ENCODE measurements at regions not wholly inside any gene's neighbourhood (a gene's known extent, or its start where the extent isn't known, plus 50 kb on each side); places are given as distances from the start of the nearest gene placed in this dataset.

DNA sequence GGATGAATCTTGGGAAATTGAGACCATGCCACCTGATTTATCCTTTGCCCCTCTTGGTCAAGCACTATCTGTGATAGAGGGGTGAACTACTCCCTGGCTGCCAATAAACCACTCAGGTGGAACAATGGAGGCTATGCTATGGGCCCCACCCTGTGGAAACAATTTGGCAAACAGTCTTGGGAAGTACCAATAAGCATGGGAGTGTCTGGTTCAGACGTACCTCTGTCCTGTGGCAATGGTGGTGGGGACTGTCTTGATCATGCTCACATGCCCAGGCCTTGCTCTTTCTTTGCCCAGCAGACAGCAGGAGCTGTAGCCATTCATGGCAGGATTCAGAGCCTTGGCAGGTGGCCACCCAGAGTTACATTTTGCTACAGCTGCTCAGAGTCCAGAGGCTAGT lies 658.7 kb downstream of the KCNJ3 start (continued):
- TF ChIP-seq EGR1 (IDR thresholded peaks at IDR 0.05; ENCODE audit: borderline replicate concordance, low read depth, low read length) = no peak
- TF ChIP-seq, protein P1, sequence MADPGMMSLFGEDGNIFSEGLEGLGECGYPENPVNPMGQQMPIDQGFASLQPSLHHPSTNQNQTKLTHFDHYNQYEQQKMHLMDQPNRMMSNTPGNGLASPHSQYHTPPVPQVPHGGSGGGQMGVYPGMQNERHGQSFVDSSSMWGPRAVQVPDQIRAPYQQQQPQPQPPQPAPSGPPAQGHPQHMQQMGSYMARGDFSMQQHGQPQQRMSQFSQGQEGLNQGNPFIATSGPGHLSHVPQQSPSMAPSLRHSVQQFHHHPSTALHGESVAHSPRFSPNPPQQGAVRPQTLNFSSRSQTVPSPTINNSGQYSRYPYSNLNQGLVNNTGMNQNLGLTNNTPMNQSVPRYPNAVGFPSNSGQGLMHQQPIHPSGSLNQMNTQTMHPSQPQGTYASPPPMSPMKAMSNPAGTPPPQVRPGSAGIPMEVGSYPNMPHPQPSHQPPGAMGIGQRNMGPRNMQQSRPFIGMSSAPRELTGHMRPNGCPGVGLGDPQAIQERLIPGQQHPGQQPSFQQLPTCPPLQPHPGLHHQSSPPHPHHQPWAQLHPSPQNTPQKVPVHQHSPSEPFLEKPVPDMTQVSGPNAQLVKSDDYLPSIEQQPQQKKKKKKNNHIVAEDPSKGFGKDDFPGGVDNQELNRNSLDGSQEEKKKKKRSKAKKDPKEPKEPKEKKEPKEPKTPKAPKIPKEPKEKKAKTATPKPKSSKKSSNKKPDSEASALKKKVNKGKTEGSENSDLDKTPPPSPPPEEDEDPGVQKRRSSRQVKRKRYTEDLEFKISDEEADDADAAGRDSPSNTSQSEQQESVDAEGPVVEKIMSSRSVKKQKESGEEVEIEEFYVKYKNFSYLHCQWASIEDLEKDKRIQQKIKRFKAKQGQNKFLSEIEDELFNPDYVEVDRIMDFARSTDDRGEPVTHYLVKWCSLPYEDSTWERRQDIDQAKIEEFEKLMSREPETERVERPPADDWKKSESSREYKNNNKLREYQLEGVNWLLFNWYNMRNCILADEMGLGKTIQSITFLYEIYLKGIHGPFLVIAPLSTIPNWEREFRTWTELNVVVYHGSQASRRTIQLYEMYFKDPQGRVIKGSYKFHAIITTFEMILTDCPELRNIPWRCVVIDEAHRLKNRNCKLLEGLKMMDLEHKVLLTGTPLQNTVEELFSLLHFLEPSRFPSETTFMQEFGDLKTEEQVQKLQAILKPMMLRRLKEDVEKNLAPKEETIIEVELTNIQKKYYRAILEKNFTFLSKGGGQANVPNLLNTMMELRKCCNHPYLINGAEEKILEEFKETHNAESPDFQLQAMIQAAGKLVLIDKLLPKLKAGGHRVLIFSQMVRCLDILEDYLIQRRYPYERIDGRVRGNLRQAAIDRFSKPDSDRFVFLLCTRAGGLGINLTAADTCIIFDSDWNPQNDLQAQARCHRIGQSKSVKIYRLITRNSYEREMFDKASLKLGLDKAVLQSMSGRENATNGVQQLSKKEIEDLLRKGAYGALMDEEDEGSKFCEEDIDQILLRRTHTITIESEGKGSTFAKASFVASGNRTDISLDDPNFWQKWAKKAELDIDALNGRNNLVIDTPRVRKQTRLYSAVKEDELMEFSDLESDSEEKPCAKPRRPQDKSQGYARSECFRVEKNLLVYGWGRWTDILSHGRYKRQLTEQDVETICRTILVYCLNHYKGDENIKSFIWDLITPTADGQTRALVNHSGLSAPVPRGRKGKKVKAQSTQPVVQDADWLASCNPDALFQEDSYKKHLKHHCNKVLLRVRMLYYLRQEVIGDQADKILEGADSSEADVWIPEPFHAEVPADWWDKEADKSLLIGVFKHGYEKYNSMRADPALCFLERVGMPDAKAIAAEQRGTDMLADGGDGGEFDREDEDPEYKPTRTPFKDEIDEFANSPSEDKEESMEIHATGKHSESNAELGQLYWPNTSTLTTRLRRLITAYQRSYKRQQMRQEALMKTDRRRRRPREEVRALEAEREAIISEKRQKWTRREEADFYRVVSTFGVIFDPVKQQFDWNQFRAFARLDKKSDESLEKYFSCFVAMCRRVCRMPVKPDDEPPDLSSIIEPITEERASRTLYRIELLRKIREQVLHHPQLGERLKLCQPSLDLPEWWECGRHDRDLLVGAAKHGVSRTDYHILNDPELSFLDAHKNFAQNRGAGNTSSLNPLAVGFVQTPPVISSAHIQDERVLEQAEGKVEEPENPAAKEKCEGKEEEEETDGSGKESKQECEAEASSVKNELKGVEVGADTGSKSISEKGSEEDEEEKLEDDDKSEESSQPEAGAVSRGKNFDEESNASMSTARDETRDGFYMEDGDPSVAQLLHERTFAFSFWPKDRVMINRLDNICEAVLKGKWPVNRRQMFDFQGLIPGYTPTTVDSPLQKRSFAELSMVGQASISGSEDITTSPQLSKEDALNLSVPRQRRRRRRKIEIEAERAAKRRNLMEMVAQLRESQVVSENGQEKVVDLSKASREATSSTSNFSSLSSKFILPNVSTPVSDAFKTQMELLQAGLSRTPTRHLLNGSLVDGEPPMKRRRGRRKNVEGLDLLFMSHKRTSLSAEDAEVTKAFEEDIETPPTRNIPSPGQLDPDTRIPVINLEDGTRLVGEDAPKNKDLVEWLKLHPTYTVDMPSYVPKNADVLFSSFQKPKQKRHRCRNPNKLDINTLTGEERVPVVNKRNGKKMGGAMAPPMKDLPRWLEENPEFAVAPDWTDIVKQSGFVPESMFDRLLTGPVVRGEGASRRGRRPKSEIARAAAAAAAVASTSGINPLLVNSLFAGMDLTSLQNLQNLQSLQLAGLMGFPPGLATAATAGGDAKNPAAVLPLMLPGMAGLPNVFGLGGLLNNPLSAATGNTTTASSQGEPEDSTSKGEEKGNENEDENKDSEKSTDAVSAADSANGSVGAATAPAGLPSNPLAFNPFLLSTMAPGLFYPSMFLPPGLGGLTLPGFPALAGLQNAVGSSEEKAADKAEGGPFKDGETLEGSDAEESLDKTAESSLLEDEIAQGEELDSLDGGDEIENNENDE (IDR thresholded peaks at IDR 0.05; ENCODE audit: insufficient replicate concordance, low read length) = no peak
- no peak for TF ChIP-seq RAD21 (IDR thresholded peaks at IDR 0.05 in 1 of 2, conservative IDR thresholded peaks at IDR 0.05 in 1 of 2; ENCODE audit: low read depth in 2 of 2, low read length in 2 of 2)

Measured in H1 (cell line).